ENCODE measurements at regions not wholly inside any gene's neighbourhood (a gene's known extent, or its start where the extent isn't known, plus 50 kb on each side); places are given as distances from the start of the nearest gene placed in this dataset.

GRCh38 chr3:59265566-59265965 is 215.7 kb upstream of the CFAP20DC start:
- TF ChIP-seq, protein P1, sequence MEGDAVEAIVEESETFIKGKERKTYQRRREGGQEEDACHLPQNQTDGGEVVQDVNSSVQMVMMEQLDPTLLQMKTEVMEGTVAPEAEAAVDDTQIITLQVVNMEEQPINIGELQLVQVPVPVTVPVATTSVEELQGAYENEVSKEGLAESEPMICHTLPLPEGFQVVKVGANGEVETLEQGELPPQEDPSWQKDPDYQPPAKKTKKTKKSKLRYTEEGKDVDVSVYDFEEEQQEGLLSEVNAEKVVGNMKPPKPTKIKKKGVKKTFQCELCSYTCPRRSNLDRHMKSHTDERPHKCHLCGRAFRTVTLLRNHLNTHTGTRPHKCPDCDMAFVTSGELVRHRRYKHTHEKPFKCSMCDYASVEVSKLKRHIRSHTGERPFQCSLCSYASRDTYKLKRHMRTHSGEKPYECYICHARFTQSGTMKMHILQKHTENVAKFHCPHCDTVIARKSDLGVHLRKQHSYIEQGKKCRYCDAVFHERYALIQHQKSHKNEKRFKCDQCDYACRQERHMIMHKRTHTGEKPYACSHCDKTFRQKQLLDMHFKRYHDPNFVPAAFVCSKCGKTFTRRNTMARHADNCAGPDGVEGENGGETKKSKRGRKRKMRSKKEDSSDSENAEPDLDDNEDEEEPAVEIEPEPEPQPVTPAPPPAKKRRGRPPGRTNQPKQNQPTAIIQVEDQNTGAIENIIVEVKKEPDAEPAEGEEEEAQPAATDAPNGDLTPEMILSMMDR (IDR thresholded peaks at IDR 0.05): no peak
- TF ChIP-seq POLR2AphosphoS5 (IDR thresholded peaks at IDR 0.05): no peak
